AG09309 (cell line): ENCODE measurements at regions not wholly inside any gene's neighbourhood (a gene's known extent, or its start where the extent isn't known, plus 50 kb on each side); places are given as distances from the start of the nearest gene placed in this dataset.

Experiments
- DNase-seq: peaks from one replicate; pipeline ENCODE4 v3.0.0-alpha.2; 2010; ENCODE audit warnings: low read depth
- H3K4me3 ChIP-seq: 2 replicates; pipeline ENCODE4 v1.5.1; 2011; ENCODE audit warnings: mild to moderate bottlenecking, low read depth, low read length, moderate library complexity; ENCODE audit not compliant: control insufficient read depth
- TF ChIP-seq, protein P1 (sequence below): IDR thresholded peaks from 2 replicates; pipeline ENCODE4 v1.5.1; 2011; ENCODE audit warnings: mild to moderate bottlenecking, low read depth, low read length, inconsistent platforms; ENCODE audit not compliant: insufficient read depth, control insufficient read depth; ENCODE audit errors: missing control alignments

DNA sequence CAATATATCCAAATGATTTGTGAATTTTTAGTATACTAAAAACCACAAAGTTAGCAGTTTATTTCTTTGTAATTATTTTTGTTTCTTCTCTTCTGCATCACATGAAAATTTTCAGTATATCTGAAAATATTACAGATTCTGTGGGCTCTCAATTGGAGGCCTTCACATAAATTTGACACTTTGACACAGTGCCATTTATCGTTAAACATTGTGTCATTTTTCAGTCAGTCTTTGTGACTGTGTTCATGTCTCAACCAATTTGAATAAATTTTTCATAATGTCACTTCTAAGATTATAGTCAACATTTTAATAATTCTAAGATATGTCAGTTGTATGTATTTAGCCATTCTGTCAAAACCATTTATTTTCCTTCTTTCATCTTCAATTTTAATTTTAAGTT lies 1303.0 kb downstream of the LRFN5 start:
- TF ChIP-seq, protein P1, sequence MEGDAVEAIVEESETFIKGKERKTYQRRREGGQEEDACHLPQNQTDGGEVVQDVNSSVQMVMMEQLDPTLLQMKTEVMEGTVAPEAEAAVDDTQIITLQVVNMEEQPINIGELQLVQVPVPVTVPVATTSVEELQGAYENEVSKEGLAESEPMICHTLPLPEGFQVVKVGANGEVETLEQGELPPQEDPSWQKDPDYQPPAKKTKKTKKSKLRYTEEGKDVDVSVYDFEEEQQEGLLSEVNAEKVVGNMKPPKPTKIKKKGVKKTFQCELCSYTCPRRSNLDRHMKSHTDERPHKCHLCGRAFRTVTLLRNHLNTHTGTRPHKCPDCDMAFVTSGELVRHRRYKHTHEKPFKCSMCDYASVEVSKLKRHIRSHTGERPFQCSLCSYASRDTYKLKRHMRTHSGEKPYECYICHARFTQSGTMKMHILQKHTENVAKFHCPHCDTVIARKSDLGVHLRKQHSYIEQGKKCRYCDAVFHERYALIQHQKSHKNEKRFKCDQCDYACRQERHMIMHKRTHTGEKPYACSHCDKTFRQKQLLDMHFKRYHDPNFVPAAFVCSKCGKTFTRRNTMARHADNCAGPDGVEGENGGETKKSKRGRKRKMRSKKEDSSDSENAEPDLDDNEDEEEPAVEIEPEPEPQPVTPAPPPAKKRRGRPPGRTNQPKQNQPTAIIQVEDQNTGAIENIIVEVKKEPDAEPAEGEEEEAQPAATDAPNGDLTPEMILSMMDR, result no peak
- H3K4me3 ChIP-seq, result no peak overlapping the region
- no peak for DNase-seq

- H3K4me3 ChIP-seq, result no peak overlapping the region
- TF ChIP-seq, protein P1, result no peak
- DNase-seq, result no peak
Measured at GRCh38 chr14:42893183-42893582, 1286.5 kb downstream of the LRFN5 start.

GRCh38 chr14:42884100-42884499 lies 1277.4 kb downstream of the LRFN5 start:
- no peak for DNase-seq
- H3K4me3 ChIP-seq, result no peak overlapping the region
- TF ChIP-seq, protein P1, result no peak

GRCh38 chr14:42877716-42878115 lies 1271.0 kb downstream of the LRFN5 start:
- no peak for DNase-seq
- TF ChIP-seq, protein P1, result no peak
- H3K4me3 ChIP-seq, result no peak overlapping the region

DNA sequence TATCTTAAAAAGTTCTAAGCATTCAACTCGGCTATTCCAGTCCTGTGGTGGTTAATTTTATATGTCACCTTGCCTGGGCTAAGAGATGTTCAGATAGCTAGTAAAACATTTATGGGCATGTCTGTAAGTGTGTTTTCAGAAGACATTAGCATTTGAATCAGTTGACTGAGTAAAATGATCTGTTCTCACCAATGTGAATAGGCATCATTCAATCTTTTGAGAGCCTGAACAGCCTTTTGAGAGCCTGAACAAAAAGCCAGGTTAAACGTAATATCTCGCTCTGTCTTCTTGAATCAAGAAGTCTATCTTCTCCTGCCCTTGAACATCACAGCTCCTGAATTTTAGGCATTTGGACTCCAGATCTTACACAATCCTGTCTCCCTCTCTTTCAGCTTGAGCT lies 1266.1 kb downstream of the LRFN5 start:
- no peak for DNase-seq
- TF ChIP-seq, protein P1, result no peak

GRCh38 chr14:42869681-42870080 lies 1263.0 kb downstream of the LRFN5 start:
- DNase-seq, result no peak
- TF ChIP-seq, protein P1, result no peak
- no peak overlapping the region for H3K4me3 ChIP-seq

More for the DNA sequence above, 1266.1 kb downstream of the LRFN5 start:
- no peak overlapping the region for H3K4me3 ChIP-seq

DNA sequence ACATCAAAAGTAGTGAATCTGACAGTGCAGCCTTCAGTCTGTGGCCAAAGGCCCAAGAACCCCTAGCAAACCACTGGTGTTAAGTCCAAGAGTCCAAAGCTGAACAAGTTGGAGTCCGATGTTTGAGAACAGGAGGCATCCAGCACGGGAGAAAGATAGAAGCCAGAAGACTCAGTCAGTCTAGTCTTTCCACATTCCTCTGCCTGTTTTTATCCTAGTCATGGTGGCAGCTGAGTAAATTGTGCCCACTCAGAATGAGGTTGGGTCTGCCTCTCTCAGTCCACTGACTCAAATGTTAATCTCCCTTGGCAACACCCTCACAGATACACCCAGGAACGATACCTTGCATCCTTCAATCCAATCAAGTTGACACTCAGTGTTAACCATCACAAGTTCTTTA lies 1255.4 kb downstream of the LRFN5 start:
- H3K4me3 ChIP-seq, result no peak overlapping the region
- no peak for DNase-seq
- TF ChIP-seq, protein P1, result no peak
